ENCODE measurements at regions not wholly inside any gene's neighbourhood (a gene's known extent, or its start where the extent isn't known, plus 50 kb on each side); places are given as distances from the start of the nearest gene placed in this dataset.

DNA sequence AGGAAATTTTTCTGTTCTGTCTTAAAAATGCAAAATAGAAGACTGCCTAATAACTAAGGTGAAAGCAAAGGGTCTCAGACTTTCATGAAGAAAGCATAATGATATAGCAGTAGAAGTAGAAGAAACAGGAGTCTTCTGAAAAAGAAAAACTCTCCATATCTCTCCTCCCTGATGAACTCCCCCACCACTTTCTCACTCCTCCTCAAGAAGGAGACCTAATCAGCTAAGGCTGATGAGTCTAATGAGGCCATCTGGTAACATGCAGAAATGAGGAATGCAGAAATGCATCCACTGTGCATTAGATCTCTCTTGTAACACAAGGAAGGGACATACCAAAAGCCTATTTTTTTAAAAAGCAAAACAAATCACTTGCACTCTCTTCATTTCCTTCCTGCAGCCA lies 273.7 kb upstream of the UBE2E3 start:
- Histone ChIP-seq H3K9me2 (ENCODE audit: insufficient read depth, low read length) (no peaks in the 10 kb centered on the region), H3K9me3 (ENCODE audit: low read length) (no peaks in the 10 kb centered on the region), H3F3A (ENCODE audit: insufficient read depth, low read length, poor library complexity, severe bottlenecking) (no peaks in the 10 kb centered on the region), H3K27ac (ENCODE audit: low read length) (no peak overlapping the region), H3K4me3 (ENCODE audit: low read length) (no peak overlapping the region), H3K9ac (ENCODE audit: low read length) (no peak overlapping the region), H4K20me1 (ENCODE audit: insufficient read depth) (no peaks in the 10 kb centered on the region), H3K4me2 (ENCODE audit: low read length) (no peak overlapping the region), H3K36me3 (ENCODE audit: insufficient read depth, low read length) (no peaks in the 10 kb centered on the region), H3K79me2 (replicated peaks; ENCODE audit: insufficient read depth, low read length) (no peaks in the 10 kb centered on the region), H2AFZ (ENCODE audit: low read depth, low read length) (no peak overlapping the region), H3K27me3 (ENCODE audit: insufficient read depth, low read depth, low read length) (no peaks in the 10 kb centered on the region)
- no peak for TF ChIP-seq RAD21 (conservative IDR thresholded peaks at IDR 0.05)
- TF ChIP-seq EP300 (conservative IDR thresholded peaks at IDR 0.05; ENCODE audit: poor library complexity, severe bottlenecking): no peak
- TF ChIP-seq REST (IDR thresholded peaks at IDR 0.05; ENCODE audit: borderline replicate concordance): no peak
- TF ChIP-seq SMC3 (conservative IDR thresholded peaks at IDR 0.05; ENCODE audit: poor library complexity): no peak
- TF ChIP-seq CTCF (IDR thresholded peaks at IDR 0.05; ENCODE audit: poor library complexity, severe bottlenecking): no peak
- no peak for TF ChIP-seq POLR2AphosphoS5 (IDR thresholded peaks at IDR 0.05)
- no peak for TF ChIP-seq TAF1 (IDR thresholded peaks at IDR 0.05; ENCODE audit: low read depth)
- no peak for TF ChIP-seq EZH2 (IDR thresholded peaks at IDR 0.05; ENCODE audit: borderline replicate concordance, insufficient read depth, low read length, poor library complexity, severe bottlenecking)
- no peak for TF ChIP-seq MXI1 (conservative IDR thresholded peaks at IDR 0.05; ENCODE audit: poor library complexity, severe bottlenecking)

DNA sequence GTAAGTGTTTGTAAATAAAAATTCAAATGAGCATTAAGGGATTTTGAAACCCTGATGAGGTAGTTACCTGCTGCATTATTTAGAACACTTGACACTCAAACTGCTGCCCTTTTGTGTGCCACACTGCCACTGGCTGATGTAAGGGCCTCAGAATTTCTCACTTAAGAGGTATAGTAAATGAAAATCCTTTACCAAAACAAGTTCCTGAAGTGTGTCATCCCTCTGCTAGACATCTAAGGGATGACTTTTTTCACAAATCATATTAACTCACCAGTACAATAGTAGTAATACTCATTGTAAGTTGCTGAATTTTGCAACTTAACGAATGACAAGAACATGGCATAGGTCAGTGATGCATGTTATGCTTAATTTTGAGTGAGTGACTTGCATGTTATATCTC lies 274.9 kb upstream of the UBE2E3 start:
- H3K79me2 ChIP-seq (replicated peaks; ENCODE audit: insufficient read depth, low read length): no peaks in the 10 kb centered on the region
- no peaks in the 10 kb centered on the region for H3K36me3 ChIP-seq (ENCODE audit: insufficient read depth, low read length)
- H3K27me3 ChIP-seq (ENCODE audit: insufficient read depth, low read depth, low read length): no peaks in the 10 kb centered on the region
- no peak overlapping the region for H2AFZ ChIP-seq (ENCODE audit: low read depth, low read length)
- TF ChIP-seq EP300 (conservative IDR thresholded peaks at IDR 0.05; ENCODE audit: poor library complexity, severe bottlenecking) (no peak), SMC3 (conservative IDR thresholded peaks at IDR 0.05; ENCODE audit: poor library complexity) (no peak), MXI1 (conservative IDR thresholded peaks at IDR 0.05; ENCODE audit: poor library complexity, severe bottlenecking) (no peak), RAD21 (conservative IDR thresholded peaks at IDR 0.05) (no peak), TAF1 (IDR thresholded peaks at IDR 0.05; ENCODE audit: low read depth) (no peak)
- H4K20me1 ChIP-seq (ENCODE audit: insufficient read depth): no peaks in the 10 kb centered on the region
- H3K4me2 ChIP-seq (ENCODE audit: low read length): no peak overlapping the region
- H3K27ac ChIP-seq (ENCODE audit: low read length): no peak overlapping the region
- no peaks in the 10 kb centered on the region for H3K9me2 ChIP-seq (ENCODE audit: insufficient read depth, low read length)
- no peaks in the 10 kb centered on the region for H3K9me3 ChIP-seq (ENCODE audit: low read length)
- no peak overlapping the region for H3K9ac ChIP-seq (ENCODE audit: low read length)
- no peak overlapping the region for H3K4me3 ChIP-seq (ENCODE audit: low read length)
- no peaks in the 10 kb centered on the region for H3F3A ChIP-seq (ENCODE audit: insufficient read depth, low read length, poor library complexity, severe bottlenecking)

All from neural cell (in vitro differentiated cells).